Activated T-cell treated with anti-CD3 and anti-CD28 coated beads for 48 hours (primary cell): ENCODE measurements at regions not wholly inside any gene's neighbourhood (a gene's known extent, or its start where the extent isn't known, plus 50 kb on each side); places are given as distances from the start of the nearest gene placed in this dataset.
"Not testable (repeated sequence)": the region's sequence is repeated elsewhere in the genome, so short reads cannot be mapped to it uniquely, and the experiment has no call there.

Experiments
- DNase-seq: peaks from one replicate; pipeline ENCODE4 v3.0.0-alpha.2; 2020; ENCODE audit warnings: low read depth

- no peak for DNase-seq
Observed at GRCh38 chr10:31124852-31125251, 93.2 kb upstream of the ZNF438 start.

DNA sequence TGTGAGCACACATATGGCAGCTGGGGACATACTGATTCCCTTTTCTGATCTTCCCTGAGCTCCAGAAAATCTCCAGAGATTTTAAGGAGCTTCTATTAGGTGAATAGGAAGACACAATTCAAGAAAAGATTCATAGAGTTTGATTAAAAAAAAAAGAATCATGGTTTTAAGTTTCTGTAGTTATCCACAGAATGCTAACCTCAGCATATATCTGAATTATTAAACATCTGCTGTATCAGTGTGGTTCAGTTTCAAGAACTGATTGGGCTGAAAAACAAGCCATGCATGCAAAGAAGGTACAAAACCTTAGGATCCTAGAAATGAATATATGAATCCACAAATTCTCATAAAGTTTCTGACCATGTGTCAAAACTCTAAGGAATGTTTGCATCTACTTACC, 94.1 kb upstream of the ZNF438 start:
- no peak for DNase-seq

GRCh38 chr10:31126593-31126992, 94.9 kb upstream of the ZNF438 start:
- no peak for DNase-seq

GRCh38 chr10:31128536-31128935, 96.9 kb upstream of the ZNF438 start:
- DNase-seq = no peak

DNA sequence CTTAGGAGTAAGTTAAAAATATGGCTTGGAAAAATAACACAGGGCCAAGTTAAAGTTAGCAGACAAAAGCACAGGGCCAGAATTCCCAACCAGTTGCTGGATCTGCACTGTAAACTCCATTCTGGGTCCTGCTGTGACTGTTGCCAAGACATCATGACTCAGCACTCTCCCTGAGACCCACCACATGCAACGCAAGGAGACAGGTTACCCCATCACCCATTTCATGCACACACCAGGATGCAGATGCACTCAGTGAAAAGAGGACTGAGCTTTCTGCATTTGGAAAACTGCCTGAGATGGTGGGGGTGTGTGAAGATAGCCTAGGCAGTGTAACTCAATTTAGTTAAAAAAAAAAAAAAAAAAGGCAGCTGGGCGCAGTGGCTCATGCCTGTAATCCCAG, 97.6 kb upstream of the ZNF438 start:
- DNase-seq = no peak

GRCh38 chr10:31129880-31130405, 98.3 kb upstream of the ZNF438 start:
- DNase-seq = no peak

- DNase-seq = no peak
Observed at GRCh38 chr10:31130406-31130805, 98.7 kb upstream of the ZNF438 start.

DNA sequence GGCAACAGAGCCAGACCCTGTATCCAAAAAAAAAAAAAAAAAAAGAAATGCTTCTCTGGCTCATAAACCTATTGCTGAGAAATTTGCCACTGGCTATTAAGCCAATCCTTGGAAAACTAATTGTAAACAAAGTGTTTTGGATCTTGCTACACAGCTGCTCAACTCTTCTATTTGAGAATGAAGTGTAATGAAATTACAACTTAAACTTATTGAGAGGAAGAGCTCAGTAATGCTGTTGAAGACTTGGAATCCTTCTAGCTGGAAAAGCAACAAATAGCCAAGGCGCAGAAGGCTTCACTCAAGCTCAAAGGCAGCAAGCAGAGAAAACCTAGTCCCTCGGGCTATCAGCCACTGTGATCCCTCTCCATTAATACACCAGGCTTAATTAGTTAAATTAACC, 99.6 kb upstream of the ZNF438 start:
- no peak for DNase-seq

DNA sequence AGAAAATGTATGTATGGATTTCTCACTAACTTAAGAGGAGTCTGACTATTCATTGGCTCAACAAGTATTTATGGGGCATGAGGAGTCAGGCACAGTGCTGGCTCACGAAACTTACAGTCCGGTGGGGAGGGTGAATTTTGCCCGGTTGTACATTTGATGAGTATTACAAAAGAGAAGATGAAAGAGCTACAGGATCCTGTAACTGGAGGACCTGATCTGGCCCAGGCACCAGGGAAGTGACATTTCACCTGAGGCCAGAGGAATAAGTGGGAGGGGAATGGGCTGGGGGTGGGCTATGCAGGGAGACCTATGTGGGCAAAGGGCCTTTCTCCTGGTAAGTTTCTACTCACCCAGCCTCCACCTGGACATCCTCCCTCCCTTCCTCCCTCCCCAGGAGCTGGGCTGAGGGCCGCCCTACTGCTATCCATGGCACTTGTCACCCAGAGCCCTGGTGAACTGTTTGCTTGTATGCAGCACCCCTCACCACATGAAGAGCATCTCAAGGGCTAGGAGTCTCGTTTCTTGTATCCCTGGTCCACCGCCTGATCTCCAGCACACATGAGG, 101.1 kb upstream of the ZNF438 start:
- no peak for DNase-seq

- no peak for DNase-seq
Observed at GRCh38 chr10:31133251-31133791, 101.7 kb upstream of the ZNF438 start.

GRCh38 chr10:31133792-31134310, 102.2 kb upstream of the ZNF438 start:
- peak; percentile 64 for DNase-seq

DNA sequence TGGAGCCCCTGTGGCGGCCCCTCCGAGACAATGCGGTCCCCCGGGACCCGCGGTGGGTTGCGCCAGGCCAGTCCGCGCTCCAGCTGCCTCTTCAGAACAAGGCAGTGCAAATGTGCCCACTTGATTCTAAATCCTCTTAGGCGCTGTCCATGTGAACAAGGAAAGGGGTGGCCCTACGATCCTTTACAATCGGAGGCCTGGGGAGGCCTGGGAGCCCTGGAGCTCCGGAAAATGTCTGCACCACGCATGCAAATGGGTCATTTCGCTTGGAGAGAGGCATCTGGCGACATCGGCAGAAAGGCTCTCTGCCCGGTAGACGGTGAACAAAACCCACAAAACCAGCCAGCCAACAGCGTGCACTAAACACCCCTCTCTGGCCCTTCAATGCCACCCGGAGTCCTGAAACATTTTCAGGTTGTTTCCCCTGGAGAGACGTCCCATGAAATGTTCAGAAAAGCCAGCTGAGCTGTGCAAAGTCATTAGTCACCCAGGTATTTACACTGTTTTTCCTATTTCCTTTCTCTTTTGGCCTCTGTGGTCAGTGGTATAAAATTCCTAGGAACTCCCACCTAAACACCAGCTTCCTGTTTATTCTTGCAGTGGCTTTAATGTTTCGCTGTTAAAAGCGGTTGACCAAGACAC, 102.8 kb upstream of the ZNF438 start:
- peak; percentile 18 for DNase-seq

GRCh38 chr10:31135171-31135570, 103.5 kb upstream of the ZNF438 start:
- DNase-seq = no peak

DNA sequence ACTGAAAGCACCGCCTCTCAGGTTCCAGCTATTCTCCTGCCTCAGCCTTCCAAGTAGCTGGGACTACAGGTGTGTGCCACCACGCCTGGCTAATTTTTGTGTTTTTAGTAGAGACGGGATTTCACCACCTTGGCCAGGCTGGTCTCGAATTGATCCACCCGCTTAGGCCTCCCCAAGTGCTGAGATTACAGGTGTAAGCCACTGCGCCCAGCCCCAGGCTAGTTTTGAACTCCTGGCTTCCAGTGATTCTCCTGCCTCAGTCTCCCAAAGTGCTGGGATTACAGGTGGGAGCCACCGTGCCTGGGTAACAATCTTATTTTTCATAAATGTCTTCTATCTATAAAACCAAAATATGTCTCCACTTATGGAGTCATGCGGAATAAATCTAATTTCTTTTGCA, 104.1 kb upstream of the ZNF438 start:
- not testable (repeated sequence) for DNase-seq

GRCh38 chr10:31136386-31136785, 104.7 kb upstream of the ZNF438 start:
- no peak for DNase-seq

GRCh38 chr10:31136930-31137885, 105.5 kb upstream of the ZNF438 start:
- no peak for DNase-seq

GRCh38 chr10:31138026-31138553, 106.4 kb upstream of the ZNF438 start:
- no peak for DNase-seq

- DNase-seq = no peak
Observed at GRCh38 chr10:31139497-31139896, 107.8 kb upstream of the ZNF438 start.

DNA sequence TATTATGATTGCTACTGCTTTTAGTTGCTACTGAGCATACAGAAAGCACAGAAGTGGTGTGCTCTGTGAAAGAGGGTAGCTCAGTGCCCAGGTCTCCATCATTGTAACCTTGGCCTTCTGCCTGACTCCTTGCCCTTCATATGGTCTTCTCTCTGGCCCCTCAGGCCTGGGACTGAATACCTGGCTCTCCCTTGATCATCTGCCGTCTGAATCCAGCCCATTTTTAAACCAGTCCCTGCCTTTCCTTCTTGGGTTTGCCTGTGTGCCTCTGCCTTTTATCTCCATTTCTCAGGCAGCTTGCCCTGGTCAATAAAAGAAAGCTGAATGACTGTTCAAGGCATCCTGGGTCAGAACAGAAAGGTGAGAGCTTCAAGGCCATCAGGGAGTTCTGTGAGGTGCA, 109.1 kb upstream of the ZNF438 start:
- no peak for DNase-seq

DNA sequence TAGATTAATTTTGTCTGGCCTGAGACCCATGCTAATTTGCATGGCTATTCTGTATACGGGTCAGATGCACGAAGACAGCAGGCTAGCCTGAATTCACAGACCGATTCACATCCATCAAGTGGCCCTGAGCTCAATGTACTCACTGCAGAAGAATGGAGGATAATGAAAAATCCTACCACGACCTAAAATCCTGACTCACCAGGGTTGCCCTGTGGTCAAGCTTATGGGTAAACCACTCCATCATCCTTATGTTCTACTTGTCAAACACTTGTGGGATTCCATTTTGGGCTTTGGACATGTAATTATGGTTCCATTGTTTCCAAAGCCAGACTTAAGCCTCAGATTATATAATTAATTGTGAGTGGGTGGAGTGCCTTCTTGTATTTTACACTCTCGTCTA, 110.4 kb upstream of the ZNF438 start:
- no peak for DNase-seq

GRCh38 chr10:31143331-31143935, 111.8 kb upstream of the ZNF438 start:
- no peak for DNase-seq

DNA sequence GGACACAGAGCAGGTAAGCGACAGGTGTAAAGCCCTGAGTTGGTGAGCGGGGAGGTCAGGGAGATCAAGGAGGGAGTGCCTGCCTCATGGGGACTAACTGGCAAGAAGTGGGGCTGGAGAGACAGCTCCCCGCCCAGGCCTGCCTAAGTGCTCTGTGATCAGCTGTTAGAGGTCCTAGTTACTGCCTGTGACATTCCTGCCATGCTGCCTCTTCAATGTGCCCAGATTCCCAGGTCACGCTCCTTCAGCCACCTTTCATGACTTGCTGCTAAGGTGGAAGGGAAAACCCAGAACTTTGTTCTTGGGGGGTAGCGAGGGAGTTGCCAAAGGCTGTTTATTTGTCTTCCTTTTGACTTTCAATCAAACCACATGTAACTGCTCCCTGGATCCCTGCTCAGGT, 114.3 kb upstream of the ZNF438 start:
- no peak for DNase-seq
